ENCODE measurements at regions not wholly inside any gene's neighbourhood (a gene's known extent, or its start where the extent isn't known, plus 50 kb on each side); places are given as distances from the start of the nearest gene placed in this dataset.

DNA sequence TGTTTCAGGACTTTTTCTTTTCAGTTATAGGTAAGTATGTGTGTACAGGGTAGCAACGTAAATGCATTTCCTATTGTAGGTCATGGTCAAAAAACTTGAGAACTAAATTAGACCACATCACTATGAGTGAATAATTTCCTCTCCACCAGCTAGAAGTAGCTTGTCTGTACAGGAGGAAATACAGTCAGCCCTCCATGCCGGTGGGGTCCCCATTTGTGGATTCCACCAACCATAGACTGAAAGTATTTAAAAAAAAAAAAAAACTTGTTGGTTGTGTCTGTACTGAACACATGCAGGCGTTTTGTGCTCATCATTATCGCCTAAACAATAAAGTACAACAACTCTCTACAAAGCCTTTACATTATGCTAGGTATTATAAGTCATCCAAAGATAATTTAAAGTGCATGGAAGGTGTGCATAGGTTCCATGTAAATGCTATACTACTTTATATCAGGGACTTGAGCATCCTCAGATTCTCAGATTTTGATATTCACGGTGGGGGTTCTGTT, 94.2 kb upstream of the NDUFV2 start:
- CTCF ChIA-PET: interaction anchor here (0.6 to 1.8 kb wide), 2 partner anchors 20 to 1713 kb away, joined by 5 to 7 read pairs; no protein-coding TSS in a partner anchor

DNA sequence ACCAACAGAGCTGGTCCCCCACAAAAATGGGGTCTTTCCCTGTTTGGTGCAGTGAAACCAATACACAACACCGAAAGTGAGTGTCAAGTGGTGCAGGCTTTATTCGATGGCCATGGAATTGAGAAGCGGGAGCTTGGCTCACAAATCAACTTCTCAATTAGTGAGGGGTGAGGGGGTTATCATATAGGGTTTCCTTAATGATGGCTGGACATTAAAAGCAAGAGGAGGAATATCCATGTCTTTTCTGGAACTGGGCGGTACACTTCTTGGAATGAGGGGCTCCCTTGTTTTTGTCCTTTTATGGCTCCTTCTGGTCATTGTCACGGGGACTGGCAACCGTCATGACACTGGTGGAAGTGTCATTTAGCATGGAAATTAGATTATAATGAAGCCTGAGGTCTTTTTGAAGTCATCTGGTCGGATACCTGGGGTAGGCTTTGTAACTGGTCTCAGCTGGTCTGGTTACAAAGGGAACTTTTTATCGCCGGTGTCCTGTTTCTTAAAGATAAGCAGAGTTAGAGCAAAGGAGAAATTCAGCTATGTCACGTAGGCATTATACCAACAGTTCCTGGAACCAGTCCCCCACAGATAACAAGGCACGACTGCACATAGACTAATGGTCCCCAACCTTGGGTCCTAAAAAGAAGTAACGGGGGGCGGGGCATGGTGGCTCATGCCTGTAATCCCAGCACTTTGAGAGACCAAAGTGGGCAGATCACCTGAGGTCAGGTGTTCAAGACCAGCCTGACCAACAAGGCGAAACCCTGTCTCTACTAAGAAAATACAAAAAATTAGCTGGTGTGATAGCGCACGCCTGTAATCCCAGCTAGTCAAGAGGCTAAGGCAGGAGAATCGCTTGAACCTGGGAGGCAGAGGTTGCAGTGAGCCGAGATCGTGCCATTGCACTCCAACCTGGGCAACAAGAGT, 93.5 kb upstream of the NDUFV2 start:
- ChIA-PET POLR2A (no interaction called here), CTCF (interaction anchor here (1.8 kb wide), 1 partner anchor 21 kb away, joined by 7 read pairs; no protein-coding TSS in a partner anchor)
- H3K9me3 ChIP-seq (ENCODE audit: control insufficient read depth, insufficient read depth, low read depth, low read length): no peaks in the 10 kb centered on the region
- H3K4me3 ChIP-seq (ENCODE audit: low read depth, low read length): no peak overlapping the region
- no peak overlapping the region for H3K27ac ChIP-seq (ENCODE audit: extremely low read depth, low read depth, low read length)
- no peaks in the 10 kb centered on the region for H3K36me3 ChIP-seq (ENCODE audit: control insufficient read depth in 2 of 2, insufficient read depth in 1 of 2, low read length in 2 of 2)
- H3K4me1 ChIP-seq (ENCODE audit: control insufficient read depth, insufficient read depth, low read length): no peaks in the 10 kb centered on the region
- TF ChIP-seq ZNF571 (tag by site-specific recombination; IDR thresholded peaks at IDR 0.05): no peak
- no peak for TF ChIP-seq ZNF214 (tag by site-specific recombination; IDR thresholded peaks at IDR 0.05; ENCODE audit: borderline replicate concordance)
- TF ChIP-seq, protein P1, sequence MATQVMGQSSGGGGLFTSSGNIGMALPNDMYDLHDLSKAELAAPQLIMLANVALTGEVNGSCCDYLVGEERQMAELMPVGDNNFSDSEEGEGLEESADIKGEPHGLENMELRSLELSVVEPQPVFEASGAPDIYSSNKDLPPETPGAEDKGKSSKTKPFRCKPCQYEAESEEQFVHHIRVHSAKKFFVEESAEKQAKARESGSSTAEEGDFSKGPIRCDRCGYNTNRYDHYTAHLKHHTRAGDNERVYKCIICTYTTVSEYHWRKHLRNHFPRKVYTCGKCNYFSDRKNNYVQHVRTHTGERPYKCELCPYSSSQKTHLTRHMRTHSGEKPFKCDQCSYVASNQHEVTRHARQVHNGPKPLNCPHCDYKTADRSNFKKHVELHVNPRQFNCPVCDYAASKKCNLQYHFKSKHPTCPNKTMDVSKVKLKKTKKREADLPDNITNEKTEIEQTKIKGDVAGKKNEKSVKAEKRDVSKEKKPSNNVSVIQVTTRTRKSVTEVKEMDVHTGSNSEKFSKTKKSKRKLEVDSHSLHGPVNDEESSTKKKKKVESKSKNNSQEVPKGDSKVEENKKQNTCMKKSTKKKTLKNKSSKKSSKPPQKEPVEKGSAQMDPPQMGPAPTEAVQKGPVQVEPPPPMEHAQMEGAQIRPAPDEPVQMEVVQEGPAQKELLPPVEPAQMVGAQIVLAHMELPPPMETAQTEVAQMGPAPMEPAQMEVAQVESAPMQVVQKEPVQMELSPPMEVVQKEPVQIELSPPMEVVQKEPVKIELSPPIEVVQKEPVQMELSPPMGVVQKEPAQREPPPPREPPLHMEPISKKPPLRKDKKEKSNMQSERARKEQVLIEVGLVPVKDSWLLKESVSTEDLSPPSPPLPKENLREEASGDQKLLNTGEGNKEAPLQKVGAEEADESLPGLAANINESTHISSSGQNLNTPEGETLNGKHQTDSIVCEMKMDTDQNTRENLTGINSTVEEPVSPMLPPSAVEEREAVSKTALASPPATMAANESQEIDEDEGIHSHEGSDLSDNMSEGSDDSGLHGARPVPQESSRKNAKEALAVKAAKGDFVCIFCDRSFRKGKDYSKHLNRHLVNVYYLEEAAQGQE (tag by site-specific recombination; IDR thresholded peaks at IDR 0.05): no peak
- no peak for TF ChIP-seq ZBTB1 (tag by site-specific recombination; IDR thresholded peaks at IDR 0.05)
- TF ChIP-seq ZNF426 (tag by site-specific recombination; IDR thresholded peaks at IDR 0.05): no peak
- no peak for TF ChIP-seq ZNF585B (tag by site-specific recombination; IDR thresholded peaks at IDR 0.05)
- TF ChIP-seq ZNF19 (tag by site-specific recombination; IDR thresholded peaks at IDR 0.05; ENCODE audit: low read depth): no peak
- TF ChIP-seq ZFHX2 (tag by site-specific recombination; conservative IDR thresholded peaks at IDR 0.05): no peak
- no peak for TF ChIP-seq YY1 (tag by site-specific recombination; IDR thresholded peaks at IDR 0.05)
- no peak for TF ChIP-seq ZNF518A (tag by site-specific recombination; conservative IDR thresholded peaks at IDR 0.05; ENCODE audit: low read depth)

More for the DNA sequence above, 94.2 kb upstream of the NDUFV2 start:
- no peak for TF ChIP-seq ZNF645 (tag by site-specific recombination; IDR thresholded peaks at IDR 0.05)
- TF ChIP-seq ZXDB (tag by site-specific recombination; IDR thresholded peaks at IDR 0.05): no peak
- TF ChIP-seq ZNF114 (tag by site-specific recombination; IDR thresholded peaks at IDR 0.05): no peak
- no peak for TF ChIP-seq PRDM4 (tag by site-specific recombination; IDR thresholded peaks at IDR 0.05)
- no peak for TF ChIP-seq ZNF423 (tag by site-specific recombination; IDR thresholded peaks at IDR 0.05)
- TF ChIP-seq ZNF610 (tag by site-specific recombination; IDR thresholded peaks at IDR 0.05; ENCODE audit: borderline replicate concordance): no peak
- no peak for TF ChIP-seq ZNF600 (tag by site-specific recombination; IDR thresholded peaks at IDR 0.05)
- TF ChIP-seq ZNF514 (tag by site-specific recombination; IDR thresholded peaks at IDR 0.05): no peak
- TF ChIP-seq ZNF768 (tag by site-specific recombination; IDR thresholded peaks at IDR 0.05): no peak
- TF ChIP-seq ZNF596 (tag by site-specific recombination; IDR thresholded peaks at IDR 0.05): no peak
- no peak for TF ChIP-seq MYNN (tag by site-specific recombination; IDR thresholded peaks at IDR 0.05; ENCODE audit: borderline replicate concordance)
- TF ChIP-seq ZNF776 (tag by site-specific recombination; IDR thresholded peaks at IDR 0.05; ENCODE audit: borderline replicate concordance): no peak
- no peak for TF ChIP-seq SP2 (tag by site-specific recombination; IDR thresholded peaks at IDR 0.05)
- no peak for TF ChIP-seq ZNF2 (tag by site-specific recombination; IDR thresholded peaks at IDR 0.05)
- Histone ChIP-seq H3K9me3 (ENCODE audit: control insufficient read depth, insufficient read depth, low read depth, low read length) (no peaks in the 10 kb centered on the region), H3K27ac (ENCODE audit: extremely low read depth, low read depth, low read length) (no peak overlapping the region), H3K4me1 (ENCODE audit: control insufficient read depth, insufficient read depth, low read length) (no peaks in the 10 kb centered on the region), H3K4me3 (ENCODE audit: low read depth, low read length) (no peak overlapping the region), H3K36me3 (ENCODE audit: control insufficient read depth in 2 of 2, insufficient read depth in 1 of 2, low read length in 2 of 2) (no peaks in the 10 kb centered on the region)
- POLR2A ChIA-PET: no interaction called here
